ES-I3 (cell line): ENCODE measurements at regions not wholly inside any gene's neighbourhood (a gene's known extent, or its start where the extent isn't known, plus 50 kb on each side); places are given as distances from the start of the nearest gene placed in this dataset.

Experiments
- H3K36me3 ChIP-seq: 2 replicates; pipeline ENCODE4 v1.6.1; 2013; ENCODE audit warnings: mild to moderate bottlenecking, low read length, control low read depth, moderate library complexity; ENCODE audit not compliant: insufficient read depth
- H3K4me1 ChIP-seq: 2 replicates; pipeline ENCODE4 v1.6.1; 2013; ENCODE audit warnings: mild to moderate bottlenecking, control low read depth, low read length; ENCODE audit not compliant: insufficient read depth
- H3K9ac ChIP-seq: 2 replicates; pipeline ENCODE4 v1.6.1; 2013; ENCODE audit warnings: low read depth, mild to moderate bottlenecking, low read length, moderate library complexity
- H3K9me3 ChIP-seq: 2 replicates; pipeline ENCODE4 v1.6.1; 2013; ENCODE audit warnings: mild to moderate bottlenecking, low read length, moderate library complexity; ENCODE audit not compliant: control insufficient read depth, insufficient read depth

DNA sequence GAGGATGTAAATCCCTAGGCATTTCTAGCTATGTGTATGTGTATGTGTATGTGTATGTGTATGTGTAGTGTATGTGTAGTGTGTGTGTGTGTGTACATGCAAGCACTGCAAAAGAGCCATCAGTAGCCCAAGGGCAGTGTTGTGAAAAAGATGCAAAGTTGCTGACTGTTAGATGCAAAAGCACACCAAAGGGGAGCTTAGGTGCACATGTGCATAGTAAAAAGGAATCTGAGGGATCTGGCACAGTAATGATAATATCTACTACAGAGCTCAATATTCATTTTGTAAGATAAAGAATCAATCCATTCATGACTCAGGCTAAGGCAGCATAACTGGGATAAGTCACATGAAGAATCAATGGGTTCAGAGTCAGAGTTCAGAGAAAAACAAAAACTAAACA is 80.2 kb downstream of the TMEM47 start:
- Histone ChIP-seq H3K9ac (no peak overlapping the region), H3K9me3 (no peaks in the 10 kb centered on the region), H3K4me1 (peaks cover 30% of the 10 kb centered on the region), H3K36me3 (no peaks in the 10 kb centered on the region)

DNA sequence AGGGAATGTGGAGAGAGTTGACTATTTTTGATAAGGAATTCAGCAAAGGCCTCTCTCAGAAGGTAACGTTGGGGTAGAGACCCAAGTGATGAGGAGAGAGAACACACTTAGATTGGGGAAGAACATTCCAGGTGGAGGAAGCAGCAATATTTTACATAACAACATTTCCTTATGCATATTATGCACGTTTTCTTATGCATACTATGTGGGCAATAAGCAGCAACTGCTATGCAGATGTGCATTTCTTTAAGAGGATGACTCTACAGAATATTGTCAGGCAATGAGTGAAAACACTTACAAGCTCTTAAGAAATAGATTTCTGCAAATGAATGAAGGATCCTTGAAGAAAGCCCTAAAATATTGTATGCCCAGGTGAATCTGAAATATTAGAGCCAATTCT is 91.1 kb downstream of the TMEM47 start:
- Histone ChIP-seq H3K36me3 (no peaks in the 10 kb centered on the region), H3K4me1 (peaks cover 43% of the 10 kb centered on the region), H3K9me3 (peaks cover 15% of the 10 kb centered on the region), H3K9ac (no peak overlapping the region)

GRCh38 chrX:34563804-34564203 is 93.3 kb downstream of the TMEM47 start:
- H3K9me3 ChIP-seq = peaks cover 11% of the 10 kb centered on the region; the same call in 1 of the 2 replicates
- no peaks in the 10 kb centered on the region for H3K36me3 ChIP-seq
- H3K9ac ChIP-seq = peak overlapping the region; percentile 10; the same call in 1 of the 2 replicates
- H3K4me1 ChIP-seq = peaks cover 58% of the 10 kb centered on the region

DNA sequence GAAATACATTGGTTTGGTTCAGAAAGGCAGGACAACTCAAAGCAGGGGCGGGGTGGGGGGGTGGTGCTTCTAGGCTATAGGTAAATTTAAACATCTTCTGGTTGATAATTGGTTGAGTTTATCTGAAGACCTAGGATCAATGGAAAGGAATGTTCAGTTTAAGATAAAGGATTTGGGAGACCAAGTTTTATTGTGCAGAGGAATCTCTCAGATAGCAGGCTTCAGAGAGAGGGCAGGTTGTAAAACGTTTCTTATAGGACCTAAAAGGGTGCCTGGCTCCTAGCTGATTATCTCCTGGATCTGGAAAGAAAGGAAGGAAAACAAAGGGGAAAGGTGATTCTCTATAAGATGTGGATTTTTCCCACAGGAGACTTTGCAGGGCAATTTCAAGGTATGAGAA is 94.0 kb downstream of the TMEM47 start:
- H3K36me3 ChIP-seq = no peaks in the 10 kb centered on the region
- 0 out of 2 replicates have a peak, but pooled peaks cover 3% of the 10 kb centered on the region for H3K9me3 ChIP-seq
- peaks cover 65% of the 10 kb centered on the region for H3K4me1 ChIP-seq
- no peak overlapping the region for H3K9ac ChIP-seq

DNA sequence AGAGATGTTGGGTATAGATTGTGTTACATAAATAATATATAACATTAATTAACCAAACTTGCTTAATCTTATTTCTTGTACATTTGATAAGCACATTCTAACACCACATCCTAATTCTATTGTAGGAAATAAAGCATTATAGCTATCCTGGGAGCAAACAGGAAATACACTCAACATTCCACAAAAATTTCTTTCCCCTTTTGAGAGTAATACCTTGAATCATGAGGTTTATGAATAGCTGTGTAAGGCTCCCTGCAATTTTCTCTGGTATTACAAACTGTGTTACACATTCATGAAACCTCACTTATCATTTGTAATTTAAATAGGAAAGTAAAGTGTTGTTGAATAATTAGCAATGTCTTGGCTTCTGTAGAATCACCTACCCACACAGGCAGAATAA is 95.1 kb downstream of the TMEM47 start:
- Histone ChIP-seq H3K9ac (no peak overlapping the region), H3K36me3 (no peaks in the 10 kb centered on the region), H3K9me3 (no peaks in the 10 kb centered on the region), H3K4me1 (peaks cover 66% of the 10 kb centered on the region)

- Histone ChIP-seq H3K4me1 (peaks cover 52% of the 10 kb centered on the region), H3K9me3 (no peaks in the 10 kb centered on the region), H3K36me3 (no peaks in the 10 kb centered on the region), H3K9ac (peak overlapping the region; percentile 29)
Measured at GRCh38 chrX:34560180-34560579, 96.9 kb downstream of the TMEM47 start.

DNA sequence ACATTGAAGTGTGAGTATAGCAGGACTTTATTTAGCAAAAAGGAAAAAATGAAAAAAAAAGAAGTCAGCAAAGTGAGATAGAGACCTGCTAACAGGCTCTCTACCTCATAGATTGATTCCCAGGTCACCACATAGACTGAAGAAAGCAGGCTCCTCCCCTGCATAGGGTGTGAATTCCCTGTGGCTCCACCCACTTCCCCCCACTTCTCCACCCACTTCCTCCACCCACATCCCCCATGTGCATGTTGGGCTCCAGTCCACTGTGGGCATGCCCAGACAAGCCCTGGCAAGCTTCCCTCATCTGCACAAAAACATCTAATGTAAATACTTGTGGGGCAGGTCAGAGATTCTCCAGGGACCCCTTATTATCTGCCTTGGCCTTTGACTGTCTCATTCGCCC is 97.8 kb downstream of the TMEM47 start:
- Histone ChIP-seq H3K9ac (peak overlapping the region; percentile 29), H3K9me3 (no peaks in the 10 kb centered on the region), H3K4me1 (peaks cover 44% of the 10 kb centered on the region), H3K36me3 (no peaks in the 10 kb centered on the region)

DNA sequence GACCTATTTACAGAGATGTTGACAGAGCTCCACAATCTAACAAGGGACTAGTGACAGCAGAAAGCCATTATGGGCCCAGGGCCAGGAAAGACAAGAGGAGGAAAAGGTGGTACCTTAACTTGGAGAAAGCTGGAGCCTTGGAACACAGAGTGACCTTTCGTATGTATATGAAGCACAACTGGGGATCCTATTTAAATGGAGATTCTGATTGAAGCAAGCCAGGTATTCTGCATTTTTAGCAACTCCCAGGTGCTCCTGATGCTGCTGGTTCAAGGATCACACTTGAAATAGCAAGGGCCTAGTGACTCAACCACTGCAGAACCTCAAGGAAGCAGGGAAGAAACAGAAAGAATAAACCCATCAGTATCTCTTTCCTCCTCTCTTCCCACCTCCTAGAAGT is 99.4 kb downstream of the TMEM47 start:
- no peak overlapping the region for H3K9ac ChIP-seq
- peaks cover 45% of the 10 kb centered on the region for H3K4me1 ChIP-seq
- no peaks in the 10 kb centered on the region for H3K9me3 ChIP-seq
- H3K36me3 ChIP-seq = no peaks in the 10 kb centered on the region

DNA sequence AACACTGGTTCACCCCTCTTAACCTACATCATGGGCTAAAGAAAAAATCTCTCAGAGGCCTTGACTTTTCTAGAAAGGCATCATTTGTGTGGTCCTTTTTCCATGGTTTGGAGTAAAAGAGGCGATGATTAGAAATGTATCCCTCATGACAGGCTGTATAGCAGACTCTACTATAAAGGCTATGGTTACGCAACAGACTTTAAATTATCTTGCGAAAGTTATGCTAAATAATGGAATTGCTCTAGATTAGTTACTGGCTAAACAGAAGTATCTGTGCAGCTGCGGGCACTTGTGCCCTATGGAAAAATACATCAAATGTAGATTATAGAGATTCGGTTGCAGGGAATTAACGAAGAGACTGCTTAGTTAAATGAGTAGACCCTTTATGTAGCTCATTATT is 101.6 kb downstream of the TMEM47 start:
- Histone ChIP-seq H3K4me1 (peaks cover 27% of the 10 kb centered on the region), H3K9ac (no peak overlapping the region), H3K9me3 (no peaks in the 10 kb centered on the region), H3K36me3 (no peaks in the 10 kb centered on the region)

DNA sequence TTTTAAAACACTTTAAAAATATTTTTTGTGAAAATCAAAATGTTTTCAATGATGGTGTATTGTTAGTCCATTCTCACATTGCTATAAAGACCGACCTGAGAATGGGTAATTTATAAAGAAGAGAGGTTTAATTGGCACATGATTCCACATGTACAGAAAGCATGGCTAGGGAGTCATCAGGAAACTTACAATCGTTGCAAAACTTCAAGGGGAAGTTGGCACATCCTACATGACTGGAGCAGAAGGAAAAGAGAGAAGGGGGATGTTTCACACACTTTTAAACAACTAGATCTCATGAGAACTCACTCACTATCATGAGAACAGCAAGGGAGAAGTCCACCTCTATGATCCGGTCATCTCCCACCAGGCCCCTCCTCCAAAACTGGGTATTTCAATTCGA is 110.7 kb downstream of the TMEM47 start:
- Histone ChIP-seq H3K9me3 (no peaks in the 10 kb centered on the region), H3K9ac (no peak overlapping the region), H3K36me3 (no peaks in the 10 kb centered on the region), H3K4me1 (no peaks in the 10 kb centered on the region)

GRCh38 chrX:34528081-34528480 is 129.0 kb downstream of the TMEM47 start:
- Histone ChIP-seq H3K4me1 (no peaks in the 10 kb centered on the region), H3K9me3 (no peaks in the 10 kb centered on the region), H3K36me3 (no peaks in the 10 kb centered on the region), H3K9ac (no peak overlapping the region)

GRCh38 chrX:34521563-34521962 is 135.5 kb downstream of the TMEM47 start:
- H3K9me3 ChIP-seq = no peaks in the 10 kb centered on the region
- H3K4me1 ChIP-seq = no peaks in the 10 kb centered on the region
- H3K9ac ChIP-seq = no peak overlapping the region
- no peaks in the 10 kb centered on the region for H3K36me3 ChIP-seq

DNA sequence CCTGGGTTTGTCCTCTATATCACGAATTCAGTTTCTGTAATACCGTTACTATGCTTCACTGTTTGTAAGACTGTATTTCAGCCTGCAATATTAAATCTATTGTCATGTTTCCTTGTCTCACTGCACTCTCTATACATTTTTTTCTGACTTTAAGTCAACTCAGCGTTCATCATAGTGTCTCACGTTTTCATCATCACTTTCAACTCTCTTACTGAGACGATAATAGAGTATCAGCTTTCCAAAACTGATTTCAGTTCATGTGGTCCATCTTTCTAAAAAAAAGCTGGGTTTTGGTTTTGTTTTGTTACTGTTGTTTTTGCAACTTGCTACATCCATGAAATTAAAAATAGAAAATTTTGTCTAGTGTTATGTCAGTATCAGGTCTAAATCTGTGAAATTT is 147.7 kb downstream of the TMEM47 start:
- Histone ChIP-seq H3K4me1 (no peaks in the 10 kb centered on the region), H3K9me3 (no peaks in the 10 kb centered on the region), H3K36me3 (no peaks in the 10 kb centered on the region), H3K9ac (no peak overlapping the region)

GRCh38 chrX:34503119-34503518 is 154.0 kb downstream of the TMEM47 start:
- H3K4me1 ChIP-seq = no peaks in the 10 kb centered on the region
- H3K36me3 ChIP-seq = no peaks in the 10 kb centered on the region

DNA sequence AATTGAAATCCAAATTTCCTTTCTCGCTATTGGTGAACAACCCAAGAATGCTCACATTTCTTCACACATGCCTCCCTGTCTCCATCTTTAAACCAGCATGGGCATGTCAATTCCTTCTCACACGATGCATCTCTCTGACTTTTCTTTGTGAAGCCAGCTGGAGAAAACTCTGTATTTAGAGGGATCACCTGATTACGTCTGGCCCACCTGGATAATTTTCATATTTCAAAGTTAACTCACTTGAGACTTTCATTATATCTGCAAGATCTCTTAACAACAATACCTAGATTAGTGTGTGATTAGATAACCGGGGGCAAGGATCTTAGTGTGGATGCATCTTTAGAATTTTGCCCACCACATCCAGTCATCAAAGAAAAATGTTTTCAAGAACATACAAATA is 164.0 kb downstream of the TMEM47 start:
- no peaks in the 10 kb centered on the region for H3K36me3 ChIP-seq
- no peaks in the 10 kb centered on the region for H3K9me3 ChIP-seq
- no peaks in the 10 kb centered on the region for H3K4me1 ChIP-seq
- H3K9ac ChIP-seq = no peak overlapping the region

More at GRCh38 chrX:34503119-34503518, 154.0 kb downstream of the TMEM47 start:
- no peak overlapping the region for H3K9ac ChIP-seq
- no peaks in the 10 kb centered on the region for H3K9me3 ChIP-seq

- no peaks in the 10 kb centered on the region for H3K9me3 ChIP-seq
- H3K36me3 ChIP-seq = no peaks in the 10 kb centered on the region
- H3K4me1 ChIP-seq = no peaks in the 10 kb centered on the region
- no peak overlapping the region for H3K9ac ChIP-seq
Measured at GRCh38 chrX:34491126-34491525, 166.0 kb downstream of the TMEM47 start.
